Stimulated activated effector memory CD8-positive, alpha-beta T cell treated with anti-CD3 and anti-CD28 coated beads, Interleukin-12 subunit alpha, Interleukin-12 subunit beta, amount 100 ng/mL, for 72 hours (primary cell): ENCODE measurements at regions not wholly inside any gene's neighbourhood (a gene's known extent, or its start where the extent isn't known, plus 50 kb on each side); places are given as distances from the start of the nearest gene placed in this dataset.
"Not testable (repeated sequence)": the region's sequence is repeated elsewhere in the genome, so short reads cannot be mapped to it uniquely, and the experiment has no call there.

Source experiments
- ATAC-seq: fragments of 150-1000 bp; cut with Tn5 transposase; 2 replicates; pipeline ENCODE4 v1.10.0; 2021
- DNase-seq, 2 donors: peaks; one replicate each; pipeline ENCODE4 v3.0.0; 2021 to 2022; ENCODE audit warnings: low spot score in 2 of 2
- H3K27ac Mint-ChIP-seq: one replicate; pipeline ENCODE4 v1.8.0; 2022; ENCODE audit warnings: mild to moderate bottlenecking, mixed read lengths
- H3K36me3 Mint-ChIP-seq: one replicate; pipeline ENCODE4 v1.8.0; 2022; ENCODE audit warnings: mild to moderate bottlenecking, mixed read lengths
- H3K4me1 Mint-ChIP-seq: one replicate; pipeline ENCODE4 v1.8.0; 2022; ENCODE audit warnings: mixed read lengths
- H3K4me3 Mint-ChIP-seq: one replicate; pipeline ENCODE4 v1.8.0; 2022; ENCODE audit warnings: mild to moderate bottlenecking, mixed read lengths
- H3K9me3 Mint-ChIP-seq: one replicate; pipeline ENCODE4 v1.8.0; 2022; ENCODE audit warnings: mixed read lengths

DNA sequence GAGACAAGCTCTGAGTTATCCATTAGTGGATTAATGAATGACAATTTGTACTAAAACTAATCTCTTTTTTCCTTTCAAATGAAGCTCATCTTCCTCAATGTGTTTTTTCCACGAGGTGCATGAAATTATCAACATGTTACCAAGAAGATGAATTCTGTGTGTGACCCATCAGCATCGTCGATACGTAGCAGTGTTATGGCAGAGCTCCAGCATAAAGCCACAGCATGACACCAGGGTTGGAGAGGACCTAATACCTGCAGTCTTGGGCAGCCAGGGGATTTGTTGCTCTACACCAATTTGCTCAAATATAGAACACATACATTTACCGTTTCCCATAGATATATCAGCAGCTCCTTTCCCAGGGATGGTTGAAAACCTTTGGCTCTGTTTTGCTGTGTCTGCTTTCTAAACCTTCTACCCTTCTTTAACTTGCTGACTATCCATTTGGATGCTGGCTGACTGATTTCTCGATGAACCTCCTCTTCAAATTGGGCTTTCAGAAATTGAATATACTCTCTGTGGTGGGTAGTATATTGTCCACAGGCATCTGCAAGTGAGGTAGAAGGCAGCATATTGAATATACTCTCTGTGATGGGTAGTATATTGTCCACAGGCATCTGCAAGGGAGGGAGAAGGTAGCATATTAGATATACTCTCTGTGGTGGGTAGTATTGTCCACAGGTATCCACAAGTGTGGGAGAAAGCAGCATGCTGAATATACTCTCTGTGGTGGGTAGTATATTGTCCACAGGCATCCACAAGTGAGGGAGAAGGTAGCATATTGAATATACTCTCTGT, 787.4 kb upstream of the TPTE start:
- ATAC-seq, H3K9me3 Mint-ChIP-seq, DNase-seq, H3K27ac Mint-ChIP-seq, H3K36me3 Mint-ChIP-seq, H3K4me3 Mint-ChIP-seq, H3K4me1 Mint-ChIP-seq: not testable (repeated sequence)

DNA sequence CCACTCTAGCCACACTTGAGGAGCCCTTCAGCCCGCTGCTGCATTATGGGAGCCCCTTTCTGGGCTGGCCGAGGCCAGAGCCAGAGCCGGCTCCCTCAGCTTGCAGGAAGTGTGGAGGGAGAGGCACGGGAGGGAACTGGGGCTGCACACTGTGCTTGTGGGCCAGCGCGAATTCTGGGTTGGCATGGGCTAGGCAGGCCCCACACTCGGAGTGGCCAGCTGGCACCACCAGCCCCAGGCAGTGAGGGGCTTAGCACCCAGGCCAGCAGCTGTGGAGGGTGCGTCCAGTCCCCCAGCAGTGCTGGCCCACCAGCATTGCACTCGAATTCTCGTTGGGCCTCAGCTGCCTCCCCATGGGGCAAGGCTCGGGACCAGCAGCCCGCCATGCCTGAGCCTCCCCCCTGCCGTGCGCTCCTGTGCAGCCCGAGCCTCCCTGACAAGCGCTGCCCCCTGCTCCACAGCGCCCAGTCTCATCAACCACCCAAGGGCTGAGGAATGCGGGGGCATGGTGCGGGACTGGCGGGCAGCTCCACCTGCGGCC, 785.9 kb upstream of the TPTE start:
- H3K36me3 Mint-ChIP-seq: no peaks in the 10 kb centered on the region
- peaks cover 14% of the 10 kb centered on the region for H3K9me3 Mint-ChIP-seq
- ATAC-seq (peak; percentile 41), DNase-seq (no peak)
- no peaks in the 10 kb centered on the region for H3K4me1 Mint-ChIP-seq
- H3K4me3 Mint-ChIP-seq: no peak overlapping the region
- no peak overlapping the region for H3K27ac Mint-ChIP-seq

DNA sequence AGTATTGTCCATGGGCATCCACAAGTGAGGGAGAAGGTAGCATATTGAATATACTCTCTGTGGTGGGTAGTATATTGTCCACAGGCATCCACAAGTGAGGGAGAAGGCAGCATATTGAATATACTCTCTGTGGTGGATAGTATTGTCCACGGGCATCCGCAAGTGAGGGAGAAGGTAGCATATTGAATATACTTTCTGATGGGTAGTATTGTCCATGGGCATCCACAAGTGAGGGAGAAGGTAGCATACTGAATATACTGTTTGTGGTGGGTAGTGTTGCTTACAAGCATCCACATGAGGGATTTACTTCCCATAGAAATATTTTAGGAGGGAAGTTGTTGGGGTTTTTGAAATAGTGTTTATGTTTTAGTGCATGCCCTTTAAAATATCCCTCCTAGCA, 784.1 kb upstream of the TPTE start:
- not testable (repeated sequence) for H3K36me3 Mint-ChIP-seq, DNase-seq, H3K27ac Mint-ChIP-seq, H3K4me1 Mint-ChIP-seq, ATAC-seq, H3K4me3 Mint-ChIP-seq
- peaks cover 17% of the 10 kb centered on the region for H3K9me3 Mint-ChIP-seq

DNA sequence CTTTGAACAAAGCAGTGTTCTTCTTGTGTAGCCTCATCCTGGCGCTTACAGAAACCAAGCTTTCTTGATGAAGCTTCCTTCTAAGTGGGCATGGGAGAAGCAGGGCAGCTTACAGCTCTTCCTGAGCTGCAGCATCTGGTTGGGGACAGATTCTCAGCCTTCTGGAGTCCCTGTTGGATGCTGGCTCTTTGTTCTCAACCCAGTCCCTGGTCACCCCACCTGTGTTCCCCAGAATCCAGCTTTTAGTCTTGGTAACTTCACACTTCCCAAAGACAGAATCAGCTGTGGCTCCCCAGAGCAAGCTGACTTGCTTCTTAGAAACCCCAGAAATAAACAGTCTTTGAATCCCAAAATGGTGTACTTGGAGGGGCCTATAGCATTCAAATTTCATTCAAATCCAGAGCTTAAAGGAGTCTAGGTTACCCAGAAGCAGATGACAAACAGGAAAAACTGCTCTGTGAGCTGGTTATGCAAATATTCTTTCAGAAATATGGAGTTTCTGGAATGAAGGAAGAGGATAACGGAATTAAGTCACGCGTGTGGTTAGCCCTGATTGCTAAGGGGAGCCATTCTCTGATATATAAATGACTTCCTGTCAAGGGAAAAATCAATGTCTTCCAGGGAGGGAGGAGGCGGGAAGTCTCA, 783.4 kb upstream of the TPTE start:
- H3K9me3 Mint-ChIP-seq: peaks cover 17% of the 10 kb centered on the region
- not testable (repeated sequence) for H3K27ac Mint-ChIP-seq

DNA sequence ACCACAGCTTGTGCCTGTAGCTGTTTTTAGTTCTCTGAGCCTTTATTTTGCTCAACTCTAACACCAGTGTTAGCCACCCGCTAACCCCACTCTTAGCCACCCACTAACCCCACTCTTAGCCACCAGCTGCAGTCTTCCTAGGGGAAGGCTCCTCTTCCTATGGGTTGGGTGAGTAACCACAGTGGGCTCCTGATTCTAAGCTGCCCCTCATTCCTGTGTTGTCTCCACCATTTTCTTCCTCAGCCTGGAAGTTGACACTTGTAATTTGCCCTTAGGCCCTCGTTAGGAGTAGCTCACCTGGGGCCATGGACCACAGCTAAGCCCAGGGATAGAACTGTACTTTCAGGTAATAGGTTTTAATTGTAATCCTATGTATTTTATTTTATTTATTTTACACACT, 782.9 kb upstream of the TPTE start:
- Mint-ChIP-seq H3K4me3 (no peak overlapping the region), H3K9me3 (peaks cover 17% of the 10 kb centered on the region), H3K36me3 (no peaks in the 10 kb centered on the region), H3K4me1 (no peaks in the 10 kb centered on the region), H3K27ac (no peak overlapping the region)
- DNase-seq (no peak), ATAC-seq (peak; percentile 22)

More for the DNA sequence above, 783.4 kb upstream of the TPTE start:
- not testable (repeated sequence) for H3K4me1 Mint-ChIP-seq, H3K36me3 Mint-ChIP-seq, ATAC-seq, DNase-seq, H3K4me3 Mint-ChIP-seq

DNA sequence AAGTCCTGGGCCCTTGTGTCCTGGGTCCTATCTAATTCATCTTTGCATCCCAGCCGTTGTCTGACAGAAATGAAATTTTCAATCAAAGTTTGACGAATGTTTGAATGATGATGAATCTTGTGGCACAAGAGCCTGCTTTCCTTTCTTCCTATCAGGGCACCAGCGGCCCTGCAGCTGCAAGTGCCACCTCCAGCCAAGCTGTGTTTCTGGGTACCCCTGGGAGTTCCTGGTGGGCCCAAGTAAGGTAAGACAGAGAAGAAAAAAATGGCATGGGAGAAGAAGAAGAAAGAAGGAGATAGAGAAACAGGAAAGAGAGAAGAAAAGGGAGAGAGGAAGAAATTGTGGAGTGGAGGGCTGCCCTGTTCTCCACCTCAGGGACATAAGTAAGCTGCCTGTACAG, 782.1 kb upstream of the TPTE start:
- DNase-seq: no peak
- H3K27ac Mint-ChIP-seq: no peak overlapping the region
- ATAC-seq: no peak
- no peaks in the 10 kb centered on the region for H3K36me3 Mint-ChIP-seq
- H3K9me3 Mint-ChIP-seq: peaks cover 17% of the 10 kb centered on the region
- H3K4me1 Mint-ChIP-seq: no peaks in the 10 kb centered on the region
- no peak overlapping the region for H3K4me3 Mint-ChIP-seq

DNA sequence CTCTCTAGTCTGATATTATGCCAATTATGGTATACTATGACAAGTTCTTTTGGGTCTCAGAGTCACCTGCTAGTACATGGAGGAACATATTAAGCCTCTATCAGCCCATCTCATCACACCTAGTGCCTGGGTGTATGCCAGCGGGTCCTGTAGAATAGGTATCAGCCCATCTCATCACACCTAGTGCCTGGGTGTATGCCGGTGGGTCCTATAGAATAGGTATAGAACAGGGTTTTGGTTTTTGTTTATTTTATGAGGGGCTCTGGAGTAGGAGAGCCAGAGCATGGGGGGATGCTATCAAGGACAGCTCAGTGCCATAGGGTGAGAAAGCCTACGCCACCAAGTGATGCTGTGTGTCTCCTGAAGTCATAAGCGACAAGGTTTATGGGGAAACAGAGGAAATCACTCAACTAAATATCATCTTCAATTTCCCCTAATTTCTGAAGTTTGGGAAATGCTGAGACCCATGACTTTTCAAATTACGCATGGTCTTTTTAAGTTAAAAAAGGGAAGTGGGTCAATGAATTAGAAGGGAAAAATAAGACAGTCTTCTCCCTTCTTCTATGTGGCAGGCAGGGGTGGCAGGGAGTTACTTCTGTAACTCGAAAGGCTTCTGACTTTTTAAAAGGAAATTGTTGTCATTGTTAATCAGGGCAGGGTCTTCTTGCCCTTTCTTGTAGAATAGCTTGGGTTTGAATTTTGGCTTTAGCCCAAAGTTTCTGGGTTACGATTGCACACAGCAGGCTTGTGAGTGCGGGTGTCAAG, 781.0 kb upstream of the TPTE start:
- peaks cover 17% of the 10 kb centered on the region for H3K9me3 Mint-ChIP-seq
- H3K4me1 Mint-ChIP-seq, H3K36me3 Mint-ChIP-seq, ATAC-seq, H3K27ac Mint-ChIP-seq, DNase-seq, H3K4me3 Mint-ChIP-seq: not testable (repeated sequence)

DNA sequence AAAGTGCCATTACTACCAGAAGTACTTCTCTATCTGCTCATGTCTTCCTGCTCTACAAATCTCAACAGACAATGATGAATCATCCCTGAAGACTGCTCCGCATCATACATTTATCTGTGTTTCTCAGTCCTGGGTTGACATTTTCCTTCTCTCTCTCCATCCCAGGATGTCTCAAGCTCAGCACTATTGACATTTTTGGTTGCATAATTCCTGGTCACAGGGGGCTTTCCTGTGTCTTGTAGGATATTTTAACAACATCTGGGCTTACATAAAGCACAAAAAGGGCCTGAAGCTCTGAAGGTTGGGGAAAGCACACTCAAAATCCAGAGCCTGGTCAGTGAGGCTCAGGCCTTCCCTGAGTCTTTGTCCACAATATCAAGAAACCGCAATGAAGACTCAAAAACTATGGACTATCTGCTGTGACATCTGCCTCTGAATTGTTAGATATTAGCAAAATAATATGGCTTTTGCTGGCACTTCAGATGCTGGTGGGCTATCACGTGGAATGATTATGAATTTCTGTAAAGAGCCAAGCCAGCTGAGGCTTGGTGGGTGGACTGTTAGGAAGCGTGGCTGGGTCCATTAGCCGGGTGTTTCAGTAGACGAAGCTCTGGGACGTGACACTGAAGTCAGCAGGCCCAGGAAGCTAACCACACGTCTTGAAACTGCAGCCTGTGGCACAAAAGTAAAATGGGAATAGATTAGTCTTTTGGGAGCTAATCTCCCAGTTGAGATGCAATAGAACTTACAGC, 780.2 kb upstream of the TPTE start:
- not testable (repeated sequence) for H3K4me3 Mint-ChIP-seq, H3K4me1 Mint-ChIP-seq, H3K36me3 Mint-ChIP-seq, DNase-seq, ATAC-seq, H3K27ac Mint-ChIP-seq
- H3K9me3 Mint-ChIP-seq: peaks cover 17% of the 10 kb centered on the region

DNA sequence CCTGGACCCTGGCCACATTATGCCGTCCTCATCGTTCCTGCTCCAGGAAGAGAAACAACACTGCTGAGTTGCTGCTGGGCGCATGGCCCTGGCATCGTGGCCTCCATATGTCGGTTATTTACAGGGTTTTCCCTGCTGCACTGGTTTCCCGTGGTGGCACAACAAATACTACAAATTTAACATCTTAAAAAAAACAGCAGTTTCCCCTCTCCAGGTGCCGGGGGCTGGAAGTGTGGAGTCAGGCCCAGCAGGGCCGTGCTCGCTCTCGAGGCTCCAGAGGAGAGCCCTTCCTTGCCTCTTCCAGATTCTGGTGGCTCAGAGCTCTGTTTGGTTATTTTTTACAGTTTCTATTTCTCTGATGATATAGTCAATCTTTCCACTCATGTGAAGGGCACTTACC, 777.8 kb upstream of the TPTE start:
- peaks cover 11% of the 10 kb centered on the region for H3K9me3 Mint-ChIP-seq
- not testable (repeated sequence) for H3K27ac Mint-ChIP-seq

DNA sequence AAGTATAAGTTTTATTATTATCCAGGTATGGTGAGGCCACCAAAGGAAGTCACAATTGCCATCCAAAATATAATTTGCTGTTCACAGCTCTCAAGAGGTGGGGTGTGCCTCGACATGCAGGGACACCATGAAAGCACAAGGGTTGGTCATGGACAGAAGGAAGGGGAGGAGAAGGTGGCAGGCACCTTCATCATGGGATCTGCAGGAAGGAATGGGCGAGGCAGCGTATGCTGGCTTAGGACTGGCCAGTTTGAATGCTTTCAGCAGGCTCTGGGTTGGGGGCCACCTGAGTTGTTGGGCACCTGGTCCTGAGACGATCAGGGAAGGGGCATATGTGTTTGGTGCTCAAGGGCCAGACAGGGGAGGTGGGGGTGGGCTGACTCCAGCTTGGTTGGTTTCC, 777.2 kb upstream of the TPTE start:
- not testable (repeated sequence) for DNase-seq, H3K27ac Mint-ChIP-seq, H3K4me3 Mint-ChIP-seq, H3K4me1 Mint-ChIP-seq, H3K9me3 Mint-ChIP-seq, H3K36me3 Mint-ChIP-seq
- peak; percentile 25 for ATAC-seq

More for the DNA sequence above, 777.8 kb upstream of the TPTE start:
- H3K4me1 Mint-ChIP-seq, DNase-seq, H3K36me3 Mint-ChIP-seq, ATAC-seq, H3K4me3 Mint-ChIP-seq: not testable (repeated sequence)

DNA sequence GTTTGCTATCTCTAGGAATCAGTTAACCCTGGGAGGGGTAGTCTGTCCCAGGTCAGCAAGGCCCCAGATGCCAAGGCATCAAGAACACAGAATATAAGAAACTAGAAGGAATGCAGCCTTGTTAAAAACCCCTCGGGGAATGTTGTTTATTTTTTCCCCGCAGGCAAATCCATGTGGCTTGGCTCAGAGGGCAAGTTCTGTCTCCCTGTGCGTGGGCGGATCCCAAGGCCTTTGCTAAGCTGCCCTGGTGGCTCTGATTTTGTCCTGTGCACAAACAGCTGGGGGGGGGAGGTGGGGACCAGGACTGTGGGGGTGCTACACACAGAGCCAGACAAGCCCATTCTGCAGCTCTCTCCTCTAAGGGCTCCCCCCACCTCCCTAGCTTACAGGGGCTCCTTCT, 776.8 kb upstream of the TPTE start:
- H3K36me3 Mint-ChIP-seq, H3K4me1 Mint-ChIP-seq, H3K4me3 Mint-ChIP-seq, H3K9me3 Mint-ChIP-seq, DNase-seq, ATAC-seq, H3K27ac Mint-ChIP-seq: not testable (repeated sequence)

DNA sequence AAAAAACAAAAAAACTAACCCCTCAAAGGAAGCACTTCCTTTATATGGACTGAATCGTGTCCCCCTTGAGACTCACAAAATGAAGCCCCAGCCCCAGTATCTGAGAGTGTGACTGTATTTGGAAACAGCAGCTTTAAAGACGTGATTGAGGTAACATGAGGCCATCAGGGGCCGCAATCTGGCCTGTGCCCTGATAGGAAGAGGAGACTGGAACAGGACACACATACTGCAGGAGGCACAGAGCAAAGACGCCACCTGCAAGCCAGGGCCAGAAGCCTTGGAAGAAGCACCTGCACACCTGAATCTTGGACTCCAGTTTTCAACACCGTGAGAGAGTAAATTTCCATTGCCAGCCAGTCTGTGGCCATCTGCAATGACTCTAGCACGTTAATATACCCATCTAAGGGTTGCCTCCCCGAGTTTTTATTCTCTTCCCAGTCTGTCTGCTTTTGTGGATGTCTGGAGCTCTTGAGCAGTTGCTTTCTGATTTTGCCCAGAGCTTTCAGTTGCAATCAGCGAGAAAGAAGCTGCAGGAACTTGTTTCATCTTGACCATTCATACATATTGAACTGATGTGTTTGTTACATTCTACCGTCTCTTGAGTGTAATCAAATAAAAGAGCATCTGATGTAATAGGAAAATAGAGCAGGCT, 775.8 kb upstream of the TPTE start:
- DNase-seq, H3K27ac Mint-ChIP-seq, H3K9me3 Mint-ChIP-seq, H3K4me3 Mint-ChIP-seq, H3K4me1 Mint-ChIP-seq, ATAC-seq, H3K36me3 Mint-ChIP-seq: not testable (repeated sequence)

DNA sequence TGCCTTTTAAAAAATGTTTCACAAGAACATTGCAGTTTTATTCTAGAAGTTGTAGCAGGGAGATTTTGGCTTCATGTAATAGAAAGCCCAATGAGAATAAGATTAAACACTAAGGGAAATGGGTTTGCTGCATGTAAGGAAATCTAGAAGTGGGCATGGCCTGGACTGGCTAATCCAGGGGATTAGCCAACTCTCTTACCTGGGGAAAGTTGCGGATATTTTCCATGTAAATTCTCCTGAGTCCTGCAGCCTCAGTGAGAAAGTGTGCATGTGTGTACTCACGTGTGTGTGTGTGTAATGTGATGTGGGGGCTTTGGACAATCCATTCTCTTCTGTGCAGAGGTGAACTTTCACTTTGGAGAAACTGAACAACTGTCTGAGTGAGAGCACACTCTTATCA, 775.1 kb upstream of the TPTE start:
- not testable (repeated sequence) for H3K27ac Mint-ChIP-seq, H3K4me3 Mint-ChIP-seq, H3K4me1 Mint-ChIP-seq, H3K9me3 Mint-ChIP-seq, ATAC-seq, H3K36me3 Mint-ChIP-seq, DNase-seq

DNA sequence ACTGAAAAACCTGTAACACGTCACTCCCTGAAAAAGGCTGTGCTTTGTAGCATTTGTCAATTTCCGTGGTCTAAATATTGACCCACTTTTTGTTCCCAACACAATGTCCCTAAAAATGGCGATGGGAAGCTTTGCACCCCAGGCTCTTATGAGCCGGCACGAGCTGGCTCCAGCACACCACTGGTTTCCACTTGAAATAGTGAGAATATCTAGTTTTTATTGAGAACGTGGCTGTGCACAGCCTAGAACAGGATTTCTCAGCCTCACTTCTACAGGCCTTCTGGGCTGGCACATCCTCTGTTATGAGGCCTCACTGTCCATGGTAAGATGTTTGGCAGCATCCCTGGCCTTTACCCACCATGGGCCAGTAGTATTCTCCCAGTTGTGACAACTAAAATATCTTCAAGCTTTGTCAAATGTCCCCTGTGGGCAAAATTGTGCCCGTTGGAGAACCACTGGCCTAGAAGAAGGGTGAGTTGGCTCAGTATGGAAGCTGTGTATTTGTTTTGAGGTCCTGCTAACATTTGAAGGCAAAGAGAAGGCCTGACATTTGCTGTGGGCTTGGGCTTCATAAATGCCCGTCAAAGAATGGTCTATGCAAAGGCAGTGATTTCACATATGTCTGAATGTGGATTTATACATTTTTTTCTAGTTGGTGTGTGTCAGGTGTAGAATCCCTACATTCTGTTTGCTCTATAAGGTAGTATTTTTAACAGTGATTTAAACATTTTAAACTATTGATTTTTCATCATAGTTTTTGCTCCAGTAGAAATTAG, 774.4 kb upstream of the TPTE start:
- not testable (repeated sequence) for H3K9me3 Mint-ChIP-seq, H3K27ac Mint-ChIP-seq, H3K4me3 Mint-ChIP-seq, H3K36me3 Mint-ChIP-seq, ATAC-seq, DNase-seq, H3K4me1 Mint-ChIP-seq
